ENCODE measurements at regions not wholly inside any gene's neighbourhood (a gene's known extent, or its start where the extent isn't known, plus 50 kb on each side); places are given as distances from the start of the nearest gene placed in this dataset.

DNA sequence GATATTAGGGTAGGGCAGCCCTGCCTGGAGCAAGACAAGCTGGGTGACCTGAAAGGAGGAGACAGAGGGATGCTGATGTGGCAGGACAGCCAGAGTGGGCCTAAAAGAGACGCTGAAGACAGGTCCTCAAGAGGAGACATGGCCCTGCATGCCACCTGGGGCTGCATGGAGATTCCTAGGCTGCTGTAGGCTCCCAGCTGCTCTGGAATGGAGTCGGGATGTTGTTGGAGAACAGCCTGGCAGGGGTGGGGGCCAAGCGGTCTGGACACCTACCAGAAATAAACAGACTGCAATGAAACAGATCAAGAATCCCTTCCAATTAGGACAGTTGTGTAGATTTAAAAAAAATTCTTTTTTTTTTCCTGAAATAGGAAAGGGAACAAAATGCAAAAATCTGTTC, 97.8 kb upstream of the NPAS2 start:
- Mint-ChIP-seq H3K36me3 (ENCODE audit: low read depth) (no peaks in the 10 kb centered on the region), H3K4me3 (no peak overlapping the region), H3K4me1 (ENCODE audit: low read depth) (no peaks in the 10 kb centered on the region), H3K27me3 (ENCODE audit: low read depth) (peaks cover 8% of the 10 kb centered on the region), H3K27ac (no peak overlapping the region), H3K9me3 (no peaks in the 10 kb centered on the region)
- DNase-seq (ENCODE audit: low spot score): no peak

DNA sequence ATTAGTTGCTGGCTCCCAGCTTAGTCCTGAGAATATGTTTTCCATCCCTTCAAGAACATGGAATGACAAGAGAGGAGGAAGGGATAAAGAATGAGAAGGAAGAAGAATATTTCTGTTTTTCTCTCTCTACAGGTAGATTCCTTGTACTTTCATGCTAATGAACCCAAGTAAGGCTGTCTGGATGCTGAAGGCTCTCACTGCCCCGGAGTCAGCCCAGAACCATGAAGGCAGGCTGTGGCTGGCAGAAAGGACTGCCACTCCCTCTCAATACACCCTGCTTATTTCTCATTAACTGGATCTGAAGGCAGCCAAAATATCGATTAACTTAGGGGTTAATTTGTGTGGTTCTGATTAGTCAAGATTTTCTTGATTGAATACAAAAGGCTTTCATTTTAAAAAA, 93.1 kb upstream of the NPAS2 start:
- H3K36me3 Mint-ChIP-seq (ENCODE audit: low read depth): no peaks in the 10 kb centered on the region
- no peak for DNase-seq (ENCODE audit: low spot score)
- peaks cover 13% of the 10 kb centered on the region for H3K27me3 Mint-ChIP-seq (ENCODE audit: low read depth)
- H3K4me3 Mint-ChIP-seq: no peak overlapping the region
- no peaks in the 10 kb centered on the region for H3K4me1 Mint-ChIP-seq (ENCODE audit: low read depth)
- no peak overlapping the region for H3K27ac Mint-ChIP-seq
- H3K9me3 Mint-ChIP-seq: peaks cover 11% of the 10 kb centered on the region

DNA sequence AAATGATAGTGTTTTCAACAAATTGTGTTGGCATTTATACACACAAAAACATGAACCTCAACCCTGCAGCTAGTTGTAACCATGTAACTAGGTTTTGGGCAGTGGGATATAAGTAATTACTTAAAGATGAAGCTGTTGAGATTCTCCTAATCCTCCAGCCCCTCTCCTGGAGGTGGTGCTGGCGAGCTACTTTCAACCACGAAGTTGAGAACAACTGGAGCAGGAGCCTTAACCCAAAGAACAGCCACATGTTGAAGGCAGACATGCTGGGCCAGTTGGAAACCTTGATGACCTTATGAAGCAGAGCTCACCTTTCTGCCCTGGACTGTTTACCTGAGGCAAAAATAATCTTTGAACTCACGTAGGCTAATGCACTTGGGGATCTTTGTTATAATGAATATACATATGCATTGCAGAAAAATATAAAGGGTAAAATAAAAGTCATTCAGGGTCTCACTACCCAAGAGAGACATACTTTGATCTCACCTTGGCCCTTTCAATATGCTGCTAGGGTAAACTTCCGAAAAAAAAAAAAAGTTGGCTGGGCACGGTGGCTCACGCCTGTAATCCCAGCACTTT, 89.6 kb upstream of the NPAS2 start:
- Mint-ChIP-seq H3K36me3 (ENCODE audit: low read depth) (no peaks in the 10 kb centered on the region), H3K4me3 (no peak overlapping the region), H3K4me1 (ENCODE audit: low read depth) (no peaks in the 10 kb centered on the region), H3K27ac (no peak overlapping the region), H3K9me3 (peaks cover 11% of the 10 kb centered on the region), H3K27me3 (ENCODE audit: low read depth) (peaks cover 14% of the 10 kb centered on the region)
- DNase-seq (ENCODE audit: low spot score): no peak

DNA sequence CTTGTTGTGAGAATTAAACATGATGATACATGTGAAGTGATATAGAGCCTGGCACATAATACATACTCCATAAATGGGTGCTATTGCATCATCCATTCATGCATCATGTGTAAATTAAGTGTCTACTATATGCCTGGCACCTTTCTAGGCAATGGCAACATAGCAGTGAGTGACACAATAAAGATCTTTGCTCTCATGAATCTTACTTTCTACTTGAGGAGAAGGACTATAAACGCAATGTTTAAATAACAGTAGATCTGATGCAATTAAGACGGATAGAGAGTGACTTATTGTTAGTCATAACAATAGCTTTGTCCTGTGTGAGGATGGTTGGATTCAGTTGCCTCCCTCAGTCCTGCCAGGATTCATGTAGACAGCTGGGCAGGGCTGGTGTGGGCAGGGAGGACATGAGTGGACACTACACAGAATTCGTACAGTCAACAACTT, 88.4 kb upstream of the NPAS2 start:
- H3K36me3 Mint-ChIP-seq (ENCODE audit: low read depth): no peaks in the 10 kb centered on the region
- H3K4me3 Mint-ChIP-seq: no peak overlapping the region
- no peak overlapping the region for H3K27ac Mint-ChIP-seq
- H3K4me1 Mint-ChIP-seq (ENCODE audit: low read depth): no peaks in the 10 kb centered on the region
- peaks cover 16% of the 10 kb centered on the region for H3K27me3 Mint-ChIP-seq (ENCODE audit: low read depth)
- no peak for DNase-seq (ENCODE audit: low spot score)
- peaks cover 11% of the 10 kb centered on the region for H3K9me3 Mint-ChIP-seq

DNA sequence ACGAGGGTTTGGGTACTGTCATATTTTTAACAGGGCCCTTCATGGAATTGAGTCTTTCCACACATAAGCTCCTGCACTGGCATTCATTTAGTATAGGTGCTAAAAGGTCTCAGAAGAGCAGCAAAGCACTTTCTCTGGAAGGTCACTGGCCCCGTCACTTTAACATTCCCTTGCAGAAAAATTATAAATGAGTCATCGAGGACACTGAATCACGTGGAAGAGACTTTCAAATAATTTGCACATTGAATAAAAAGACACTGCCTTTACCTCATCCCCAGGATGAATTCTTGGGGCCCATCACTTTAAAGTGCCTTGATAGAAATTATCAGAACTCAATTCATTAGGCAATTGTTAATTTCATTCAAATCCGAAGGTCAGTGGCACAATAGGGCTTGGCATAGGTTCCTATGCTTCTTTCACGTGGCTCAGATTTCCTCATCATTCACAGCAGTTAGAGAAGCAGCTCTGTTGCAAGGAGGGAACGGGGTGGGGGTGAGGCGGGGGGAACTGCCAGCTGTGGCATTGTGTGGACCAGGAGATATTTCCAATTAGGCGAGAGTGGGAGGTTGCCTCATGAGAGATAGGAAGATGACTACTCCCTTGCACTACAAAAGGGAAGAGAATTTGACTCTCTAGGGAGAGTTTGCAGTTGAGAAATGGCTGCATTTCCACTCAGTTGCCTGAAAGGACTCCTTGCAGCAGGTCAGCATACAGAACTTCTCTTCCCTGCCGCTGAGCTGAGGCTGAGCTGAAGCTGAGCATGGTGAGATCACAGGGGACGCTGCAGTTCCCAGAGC, 86.3 kb upstream of the NPAS2 start:
- Mint-ChIP-seq H3K9me3 (peaks cover 11% of the 10 kb centered on the region), H3K27ac (no peak overlapping the region), H3K36me3 (ENCODE audit: low read depth) (no peaks in the 10 kb centered on the region), H3K27me3 (ENCODE audit: low read depth) (peaks cover 14% of the 10 kb centered on the region), H3K4me3 (no peak overlapping the region), H3K4me1 (ENCODE audit: low read depth) (no peaks in the 10 kb centered on the region)
- DNase-seq (ENCODE audit: low spot score): no peak

DNA sequence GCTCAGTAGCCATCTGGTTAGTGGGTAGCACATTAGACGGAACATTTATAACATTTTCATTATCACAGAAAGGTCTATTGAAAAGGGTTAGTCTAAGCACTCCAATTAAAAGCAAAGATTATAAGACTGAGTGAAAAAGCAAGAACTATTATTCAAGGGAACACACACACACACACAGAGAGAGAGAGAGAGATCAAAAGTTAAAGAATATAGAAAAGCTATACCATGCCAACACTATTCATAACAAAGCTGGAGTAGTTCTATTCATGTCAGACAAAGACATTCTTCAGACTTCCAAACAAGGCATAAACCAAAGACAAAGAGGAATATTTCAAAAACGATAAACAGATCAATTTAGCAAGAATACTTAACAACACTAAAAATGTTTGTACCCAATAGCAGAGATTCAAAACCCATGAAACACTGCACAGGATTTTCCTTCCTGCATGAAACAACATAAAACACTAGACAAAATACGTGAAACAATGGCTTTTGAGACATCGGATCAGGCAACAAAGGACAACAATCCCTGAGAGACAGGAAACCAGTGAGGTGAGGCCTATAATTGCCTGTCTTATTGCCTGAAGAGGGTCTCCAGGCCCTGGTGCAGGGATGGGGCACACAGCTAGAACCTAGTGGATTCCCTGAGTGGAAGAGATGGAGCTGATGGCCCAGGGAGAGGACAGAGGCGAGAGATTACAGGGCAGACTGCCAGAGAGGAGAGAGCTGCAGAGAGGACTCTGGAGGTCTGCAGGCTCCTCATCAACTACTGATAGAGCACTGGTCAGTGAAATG, 83.6 kb upstream of the NPAS2 start:
- Mint-ChIP-seq H3K4me3 (no peak overlapping the region), H3K27ac (no peak overlapping the region), H3K9me3 (no peaks in the 10 kb centered on the region), H3K4me1 (ENCODE audit: low read depth) (no peaks in the 10 kb centered on the region), H3K27me3 (ENCODE audit: low read depth) (peaks cover 15% of the 10 kb centered on the region), H3K36me3 (ENCODE audit: low read depth) (no peaks in the 10 kb centered on the region)
- no peak for DNase-seq (ENCODE audit: low spot score)

DNA sequence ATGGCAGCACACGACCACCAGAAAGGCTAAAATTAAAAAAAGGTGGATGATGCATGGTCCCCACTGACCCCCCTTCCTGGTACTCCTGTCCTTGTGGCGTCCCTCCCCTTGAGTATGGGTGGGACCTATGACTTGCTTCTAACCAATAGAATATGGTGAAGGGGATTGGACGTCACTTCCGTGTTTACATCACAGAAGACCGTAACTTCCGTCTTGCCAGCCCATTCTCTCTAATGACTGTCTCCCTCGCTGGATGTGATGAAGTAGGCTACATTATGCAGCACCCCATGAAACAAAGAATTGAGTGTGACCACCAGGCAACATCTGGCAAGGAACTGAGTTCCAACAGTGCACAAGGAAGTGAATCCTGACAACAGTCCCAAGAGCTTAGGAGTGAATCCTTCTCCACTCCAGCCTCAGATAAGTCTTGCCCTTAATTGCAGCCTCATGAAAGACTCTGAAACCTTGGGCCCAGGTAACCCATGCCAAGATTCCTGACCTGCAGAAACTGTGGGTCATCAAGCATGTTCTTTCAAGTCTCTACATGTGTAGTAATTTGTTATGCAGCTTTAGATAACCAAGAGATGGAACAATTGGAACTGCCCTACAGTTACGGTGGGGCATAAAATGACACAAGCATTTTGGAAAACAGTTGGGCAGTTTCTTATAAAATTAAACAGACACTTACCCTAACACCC, 80.1 kb upstream of the NPAS2 start:
- Mint-ChIP-seq H3K4me3 (no peak overlapping the region), H3K27ac (no peak overlapping the region), H3K27me3 (ENCODE audit: low read depth) (peaks cover 12% of the 10 kb centered on the region), H3K9me3 (no peaks in the 10 kb centered on the region), H3K36me3 (ENCODE audit: low read depth) (no peaks in the 10 kb centered on the region), H3K4me1 (ENCODE audit: low read depth) (no peaks in the 10 kb centered on the region)
- DNase-seq (ENCODE audit: low spot score): no peak

DNA sequence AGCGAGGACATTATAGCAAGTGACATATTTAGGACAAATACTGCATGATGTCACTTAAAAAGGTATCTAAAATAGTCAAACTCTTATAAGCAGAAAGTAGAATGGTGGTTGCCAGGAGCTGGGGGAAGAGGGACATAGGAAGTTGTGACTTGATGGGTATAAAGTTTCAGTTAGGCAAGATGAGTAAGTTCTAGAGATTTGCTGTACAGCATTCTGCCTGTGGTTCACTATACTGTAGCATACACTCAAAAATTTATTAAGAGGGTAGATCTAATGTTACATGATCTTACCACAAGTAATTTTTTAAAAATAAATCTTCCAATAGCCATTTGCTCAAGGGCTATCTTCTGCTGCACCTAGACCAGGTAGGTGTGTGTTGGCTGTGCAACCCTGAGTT, 78.1 kb upstream of the NPAS2 start:
- H3K27ac Mint-ChIP-seq: no peak overlapping the region
- no peaks in the 10 kb centered on the region for H3K4me1 Mint-ChIP-seq (ENCODE audit: low read depth)
- peaks cover 4% of the 10 kb centered on the region for H3K27me3 Mint-ChIP-seq (ENCODE audit: low read depth)
- no peaks in the 10 kb centered on the region for H3K36me3 Mint-ChIP-seq (ENCODE audit: low read depth)
- no peaks in the 10 kb centered on the region for H3K9me3 Mint-ChIP-seq
- no peak for DNase-seq (ENCODE audit: low spot score)
- no peak overlapping the region for H3K4me3 Mint-ChIP-seq

DNA sequence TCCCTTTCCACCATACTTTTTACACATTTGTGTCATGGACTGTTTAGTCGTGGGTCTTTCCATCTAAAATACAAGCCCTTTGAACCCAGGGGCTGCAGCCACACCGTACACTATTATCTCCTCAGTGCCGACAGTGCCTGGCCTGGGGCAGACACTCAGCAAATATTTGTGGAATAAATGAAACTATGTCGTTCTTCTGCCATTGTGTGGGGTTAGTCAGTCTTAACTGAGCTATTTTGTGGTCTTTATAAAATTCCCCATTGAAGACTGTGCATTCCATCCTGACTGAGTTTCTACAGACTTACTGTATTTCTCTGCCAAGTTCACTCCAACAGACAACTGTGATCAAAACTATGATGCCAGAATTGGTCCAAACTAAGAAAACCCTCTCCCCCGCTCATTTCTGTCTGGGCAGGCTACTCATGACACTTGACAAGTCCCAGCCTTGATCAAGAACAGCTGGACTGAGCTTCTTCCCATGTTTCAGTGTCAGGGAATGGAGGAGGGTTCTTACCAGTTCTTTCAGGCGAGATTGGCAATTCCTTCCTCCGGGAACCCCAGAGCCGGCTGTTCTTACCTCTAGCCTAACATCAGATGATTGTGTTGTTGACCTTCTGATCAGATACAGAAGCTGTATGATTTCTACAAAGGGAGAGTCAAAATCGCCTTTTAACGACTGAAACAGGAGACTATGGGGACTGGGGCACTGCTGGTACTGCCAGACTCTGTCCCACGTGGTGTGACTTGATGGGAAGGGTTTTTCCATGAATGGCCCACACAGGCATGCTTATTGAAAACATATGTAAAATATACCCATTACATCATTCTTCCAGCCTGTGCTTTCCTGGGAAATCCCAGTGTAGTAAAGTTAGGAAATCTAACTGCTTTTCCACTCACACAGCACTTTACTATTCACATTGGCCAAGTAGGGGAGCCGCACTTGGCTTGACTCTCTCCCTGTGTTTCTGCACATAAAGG, 77.4 kb upstream of the NPAS2 start:
- no peak for DNase-seq (ENCODE audit: low spot score)
- Mint-ChIP-seq H3K36me3 (ENCODE audit: low read depth) (no peaks in the 10 kb centered on the region), H3K4me3 (no peak overlapping the region), H3K4me1 (ENCODE audit: low read depth) (no peaks in the 10 kb centered on the region), H3K27ac (no peak overlapping the region), H3K27me3 (ENCODE audit: low read depth) (peaks cover 4% of the 10 kb centered on the region), H3K9me3 (no peaks in the 10 kb centered on the region)

DNA sequence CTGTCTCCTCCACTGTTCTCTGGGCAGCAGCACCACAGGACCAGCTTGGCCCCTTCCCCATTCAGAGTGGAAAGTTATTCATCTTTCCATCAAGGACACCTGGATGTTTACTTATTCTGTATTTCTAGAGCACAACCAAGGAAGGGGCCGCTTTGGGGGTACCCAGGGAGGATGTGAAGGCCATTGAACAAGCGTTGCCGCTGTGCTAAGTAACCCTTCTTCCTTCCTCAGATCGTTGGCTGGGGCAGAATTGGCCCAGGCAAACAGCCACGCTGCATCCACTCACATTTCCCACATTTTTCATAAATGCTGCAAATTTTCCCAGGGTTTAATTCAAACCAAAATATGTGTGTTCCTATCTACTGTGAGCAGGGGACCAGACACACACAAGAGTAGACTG, 76.2 kb upstream of the NPAS2 start:
- Mint-ChIP-seq H3K27me3 (ENCODE audit: low read depth) (peaks cover 8% of the 10 kb centered on the region), H3K9me3 (no peaks in the 10 kb centered on the region), H3K27ac (no peak overlapping the region), H3K4me3 (no peak overlapping the region), H3K36me3 (ENCODE audit: low read depth) (no peaks in the 10 kb centered on the region), H3K4me1 (ENCODE audit: low read depth) (no peaks in the 10 kb centered on the region)
- DNase-seq (ENCODE audit: low spot score): no peak

DNA sequence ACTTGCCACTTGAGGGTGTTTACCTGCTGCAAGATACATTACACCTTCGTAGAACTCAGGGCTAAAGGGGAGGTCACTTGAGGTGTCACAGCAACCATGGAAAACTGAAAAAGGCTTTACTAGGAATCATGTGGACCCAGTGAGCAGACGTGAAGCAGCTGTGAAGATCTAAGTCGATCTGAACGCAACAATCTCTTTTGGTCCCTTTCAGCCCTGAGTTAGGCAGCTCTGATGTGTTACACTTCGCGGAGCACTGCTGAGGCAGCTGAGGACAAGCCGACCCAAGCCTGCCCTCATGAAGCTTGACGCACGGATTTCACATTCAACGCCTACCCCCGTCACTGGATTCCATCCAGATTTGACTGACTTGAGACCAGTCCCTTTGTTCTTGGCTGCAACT, 75.8 kb upstream of the NPAS2 start:
- Mint-ChIP-seq H3K27ac (no peak overlapping the region), H3K9me3 (no peaks in the 10 kb centered on the region), H3K27me3 (ENCODE audit: low read depth) (peaks cover 5% of the 10 kb centered on the region), H3K4me1 (ENCODE audit: low read depth) (no peaks in the 10 kb centered on the region), H3K36me3 (ENCODE audit: low read depth) (no peaks in the 10 kb centered on the region), H3K4me3 (no peak overlapping the region)
- DNase-seq (ENCODE audit: low spot score): no peak

DNA sequence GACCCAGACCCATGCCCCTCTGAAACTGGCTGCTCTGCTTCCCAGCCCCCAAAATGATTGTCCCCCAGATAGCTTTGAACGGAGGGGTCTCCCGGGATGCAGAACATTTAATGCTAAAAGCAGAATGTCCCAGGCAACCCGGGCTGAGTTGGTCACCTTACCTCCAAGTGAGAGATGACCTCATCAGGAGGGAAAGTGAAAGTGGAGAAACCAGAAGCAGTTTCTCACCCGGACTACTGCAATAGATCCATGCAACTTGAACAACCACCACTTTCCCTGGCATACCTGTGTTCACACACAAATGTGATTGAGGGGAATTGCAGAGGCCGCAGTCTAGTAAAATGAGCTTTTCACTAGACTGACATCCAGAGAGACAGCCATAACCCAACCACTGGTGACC, 75.3 kb upstream of the NPAS2 start:
- H3K36me3 Mint-ChIP-seq (ENCODE audit: low read depth): no peaks in the 10 kb centered on the region
- H3K27ac Mint-ChIP-seq: no peak overlapping the region
- no peaks in the 10 kb centered on the region for H3K4me1 Mint-ChIP-seq (ENCODE audit: low read depth)
- peaks cover 8% of the 10 kb centered on the region for H3K27me3 Mint-ChIP-seq (ENCODE audit: low read depth)
- H3K9me3 Mint-ChIP-seq: no peaks in the 10 kb centered on the region
- no peak overlapping the region for H3K4me3 Mint-ChIP-seq
- no peak for DNase-seq (ENCODE audit: low spot score)

DNA sequence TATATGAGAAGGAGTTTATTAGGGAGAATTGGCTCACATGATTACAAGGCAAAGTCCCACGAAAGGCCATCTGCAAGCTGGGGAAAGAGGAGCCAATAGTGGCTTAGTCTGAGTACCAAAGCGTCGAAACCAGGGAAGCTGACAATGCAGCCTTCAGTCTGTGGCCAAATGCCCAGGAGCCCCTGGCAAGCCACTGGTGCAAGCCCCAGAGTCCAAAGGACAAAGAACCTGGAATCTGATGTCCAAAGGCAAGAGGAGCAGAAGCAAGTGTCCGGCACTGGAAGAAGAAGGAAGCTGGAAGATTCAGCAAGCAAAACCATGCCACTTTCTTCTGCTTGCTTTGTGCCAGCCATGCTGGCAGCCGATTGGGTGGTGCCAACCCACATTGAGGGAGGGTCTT, 74.3 kb upstream of the NPAS2 start:
- no peaks in the 10 kb centered on the region for H3K4me1 Mint-ChIP-seq (ENCODE audit: low read depth)
- no peaks in the 10 kb centered on the region for H3K36me3 Mint-ChIP-seq (ENCODE audit: low read depth)
- peaks cover 16% of the 10 kb centered on the region for H3K27me3 Mint-ChIP-seq (ENCODE audit: low read depth)
- no peak for DNase-seq (ENCODE audit: low spot score)
- no peak overlapping the region for H3K27ac Mint-ChIP-seq
- no peak overlapping the region for H3K4me3 Mint-ChIP-seq
- no peaks in the 10 kb centered on the region for H3K9me3 Mint-ChIP-seq
